ENCODE measurements at regions not wholly inside any gene's neighbourhood (a gene's known extent, or its start where the extent isn't known, plus 50 kb on each side); places are given as distances from the start of the nearest gene placed in this dataset.

- DNase-seq (ENCODE audit: low read depth in 2 of 2) = no peak
Observed at GRCh38 chr4:4808086-4808485, 51.4 kb upstream of the MSX1 start.

GRCh38 chr4:4805887-4806286 is 53.6 kb upstream of the MSX1 start:
- no peak for DNase-seq (ENCODE audit: low read depth in 2 of 2)

GRCh38 chr4:4803912-4804296 is 55.6 kb upstream of the MSX1 start:
- no peak for DNase-seq (ENCODE audit: low read depth in 2 of 2)

- no peak for DNase-seq (ENCODE audit: low read depth in 2 of 2)
Observed at GRCh38 chr4:4803216-4803911, 56.1 kb upstream of the MSX1 start.

- no peak for DNase-seq (ENCODE audit: low read depth in 2 of 2)
Observed at GRCh38 chr4:4800646-4801408, 58.6 kb upstream of the MSX1 start.

GRCh38 chr4:4794421-4794820 is 65.0 kb upstream of the MSX1 start:
- DNase-seq (ENCODE audit: low read depth in 2 of 2) = no peak

GRCh38 chr4:4792466-4792865 is 67.0 kb upstream of the MSX1 start:
- no peak for DNase-seq (ENCODE audit: low read depth in 2 of 2)

GRCh38 chr4:4791299-4792111 is 68.0 kb upstream of the MSX1 start:
- no peak for DNase-seq (ENCODE audit: low read depth in 2 of 2)

GRCh38 chr4:4789462-4789861 is 70.0 kb upstream of the MSX1 start:
- DNase-seq (ENCODE audit: low read depth in 2 of 2) = no peak

GRCh38 chr4:4788573-4788972 is 70.9 kb upstream of the MSX1 start:
- no peak for DNase-seq (ENCODE audit: low read depth in 2 of 2)

GRCh38 chr4:4787421-4787820 is 72.0 kb upstream of the MSX1 start:
- no peak for DNase-seq (ENCODE audit: low read depth in 2 of 2)

- DNase-seq (ENCODE audit: low read depth in 2 of 2) = no peak
Observed at GRCh38 chr4:4784379-4784778, 75.1 kb upstream of the MSX1 start.

- DNase-seq (ENCODE audit: low read depth in 2 of 2) = no peak
Observed at GRCh38 chr4:4783847-4784246, 75.6 kb upstream of the MSX1 start.

- no peak for DNase-seq (ENCODE audit: low read depth in 2 of 2)
Observed at GRCh38 chr4:4782969-4783368, 76.5 kb upstream of the MSX1 start.

GRCh38 chr4:4781936-4782707 is 77.3 kb upstream of the MSX1 start:
- no peak for DNase-seq (ENCODE audit: low read depth in 2 of 2)

GRCh38 chr4:4780729-4781244 is 78.7 kb upstream of the MSX1 start:
- DNase-seq (ENCODE audit: low read depth in 2 of 2) = no peak

GRCh38 chr4:4779486-4779885 is 80.0 kb upstream of the MSX1 start:
- DNase-seq (ENCODE audit: low read depth in 2 of 2) = no peak

- DNase-seq (ENCODE audit: low read depth in 2 of 2) = no peak
Observed at GRCh38 chr4:4779054-4779453, 80.4 kb upstream of the MSX1 start.

GRCh38 chr4:4778554-4778953 is 80.9 kb upstream of the MSX1 start:
- DNase-seq (ENCODE audit: low read depth in 2 of 2) = no peak

GRCh38 chr4:4776934-4777333 is 82.5 kb upstream of the MSX1 start:
- DNase-seq (ENCODE audit: low read depth in 2 of 2) = no peak

GRCh38 chr4:4776335-4776734 is 83.1 kb upstream of the MSX1 start:
- DNase-seq (ENCODE audit: low read depth in 2 of 2) = no peak

All from stimulated activated CD4-positive, alpha-beta T cell treated with anti-CD3 and anti-CD28 coated beads, Interleukin-4, amount 100 ng/mL, for 48 hours (primary cell).